ENCODE measurements at regions not wholly inside any gene's neighbourhood (a gene's known extent, or its start where the extent isn't known, plus 50 kb on each side); places are given as distances from the start of the nearest gene placed in this dataset.

DNA sequence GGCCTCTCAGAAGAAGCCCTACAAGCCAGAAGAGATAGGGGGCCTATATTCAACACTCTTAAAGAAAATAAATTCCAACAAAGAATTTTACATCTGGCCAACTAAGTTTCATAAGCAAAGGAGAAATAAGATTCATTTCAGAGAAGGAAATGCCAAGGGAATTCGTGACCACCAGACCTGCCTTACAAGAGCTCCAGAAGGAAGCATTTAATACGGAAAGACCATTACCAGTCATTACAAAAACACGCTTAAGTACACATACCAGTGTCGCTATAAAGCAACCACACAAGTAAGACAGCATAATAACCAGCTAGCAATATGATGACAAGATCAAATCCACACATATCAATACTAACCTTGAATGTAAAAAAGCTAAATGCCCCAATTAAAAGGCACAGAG, 704.9 kb upstream of the CHRM3 start:
- no peak for FAIRE-seq

DNA sequence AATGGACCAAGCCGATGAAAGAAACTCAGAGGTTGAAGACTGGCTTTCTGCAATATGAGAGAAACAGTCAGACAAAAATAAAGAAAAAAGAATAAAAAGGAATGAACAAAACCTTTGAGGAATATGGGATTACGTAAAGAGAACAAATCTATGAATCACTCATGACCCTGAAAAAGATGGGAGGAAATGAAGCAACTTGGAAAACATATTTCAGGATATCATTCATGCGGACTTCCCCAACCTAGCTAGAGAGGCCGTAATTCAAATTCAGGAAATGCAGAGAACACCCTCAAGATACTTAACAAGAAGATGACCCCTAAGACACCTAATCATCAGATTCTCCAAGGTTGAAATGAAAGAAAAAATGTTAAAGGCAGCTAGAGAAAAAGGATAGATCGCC, 705.3 kb upstream of the CHRM3 start:
- TF ChIP-seq, protein P1, sequence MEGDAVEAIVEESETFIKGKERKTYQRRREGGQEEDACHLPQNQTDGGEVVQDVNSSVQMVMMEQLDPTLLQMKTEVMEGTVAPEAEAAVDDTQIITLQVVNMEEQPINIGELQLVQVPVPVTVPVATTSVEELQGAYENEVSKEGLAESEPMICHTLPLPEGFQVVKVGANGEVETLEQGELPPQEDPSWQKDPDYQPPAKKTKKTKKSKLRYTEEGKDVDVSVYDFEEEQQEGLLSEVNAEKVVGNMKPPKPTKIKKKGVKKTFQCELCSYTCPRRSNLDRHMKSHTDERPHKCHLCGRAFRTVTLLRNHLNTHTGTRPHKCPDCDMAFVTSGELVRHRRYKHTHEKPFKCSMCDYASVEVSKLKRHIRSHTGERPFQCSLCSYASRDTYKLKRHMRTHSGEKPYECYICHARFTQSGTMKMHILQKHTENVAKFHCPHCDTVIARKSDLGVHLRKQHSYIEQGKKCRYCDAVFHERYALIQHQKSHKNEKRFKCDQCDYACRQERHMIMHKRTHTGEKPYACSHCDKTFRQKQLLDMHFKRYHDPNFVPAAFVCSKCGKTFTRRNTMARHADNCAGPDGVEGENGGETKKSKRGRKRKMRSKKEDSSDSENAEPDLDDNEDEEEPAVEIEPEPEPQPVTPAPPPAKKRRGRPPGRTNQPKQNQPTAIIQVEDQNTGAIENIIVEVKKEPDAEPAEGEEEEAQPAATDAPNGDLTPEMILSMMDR (IDR thresholded peaks at IDR 0.05; ENCODE audit: insufficient read depth, low read length, severe bottlenecking) = no peak
- DNase-seq (ENCODE audit: low read depth) (peak; percentile 51), FAIRE-seq (no peak)
- Histone ChIP-seq H3K27me3 (ENCODE audit: control insufficient read depth, insufficient read depth, low read length) (no peaks in the 10 kb centered on the region), H3K4me3 (ENCODE audit: low read depth, low read length) (no peak overlapping the region), H3K36me3 (ENCODE audit: control insufficient read depth, insufficient read depth, low read length) (no peaks in the 10 kb centered on the region)

More for the DNA sequence above, 704.9 kb upstream of the CHRM3 start:
- H3K4me3 ChIP-seq (ENCODE audit: low read depth, low read length) = no peak overlapping the region
- H3K36me3 ChIP-seq (ENCODE audit: control insufficient read depth, insufficient read depth, low read length) = no peaks in the 10 kb centered on the region
- DNase-seq (ENCODE audit: low read depth) = no peak
- H3K27me3 ChIP-seq (ENCODE audit: control insufficient read depth, insufficient read depth, low read length) = no peaks in the 10 kb centered on the region
- TF ChIP-seq, protein P1 (IDR thresholded peaks at IDR 0.05; ENCODE audit: insufficient read depth, low read length, severe bottlenecking) = no peak

DNA sequence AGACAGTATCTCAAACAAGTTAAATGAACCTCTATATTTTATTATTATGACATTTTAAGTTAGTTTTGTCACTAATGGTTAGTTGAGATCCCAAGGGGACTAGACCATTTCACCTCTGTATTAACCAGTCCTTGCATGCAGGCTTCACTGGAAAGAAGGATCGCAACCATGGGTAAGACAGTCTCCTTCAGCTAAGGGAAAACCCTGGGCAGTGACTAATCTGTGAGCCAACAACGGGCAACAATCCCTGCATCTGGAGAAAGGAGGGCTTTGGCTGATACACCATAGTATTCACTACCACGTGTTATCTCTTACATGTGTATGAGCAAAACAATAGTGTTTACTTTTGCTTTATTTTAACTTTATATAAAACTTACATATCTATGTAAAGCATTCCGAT, 708.8 kb upstream of the CHRM3 start:
- no peaks in the 10 kb centered on the region for H3K36me3 ChIP-seq (ENCODE audit: control insufficient read depth, insufficient read depth, low read length)
- FAIRE-seq (no peak), DNase-seq (ENCODE audit: low read depth) (peak; percentile 33)
- no peaks in the 10 kb centered on the region for H3K27me3 ChIP-seq (ENCODE audit: control insufficient read depth, insufficient read depth, low read length)
- no peak overlapping the region for H3K4me3 ChIP-seq (ENCODE audit: low read depth, low read length)
- TF ChIP-seq, protein P1 (IDR thresholded peaks at IDR 0.05; ENCODE audit: insufficient read depth, low read length, severe bottlenecking) = no peak

DNA sequence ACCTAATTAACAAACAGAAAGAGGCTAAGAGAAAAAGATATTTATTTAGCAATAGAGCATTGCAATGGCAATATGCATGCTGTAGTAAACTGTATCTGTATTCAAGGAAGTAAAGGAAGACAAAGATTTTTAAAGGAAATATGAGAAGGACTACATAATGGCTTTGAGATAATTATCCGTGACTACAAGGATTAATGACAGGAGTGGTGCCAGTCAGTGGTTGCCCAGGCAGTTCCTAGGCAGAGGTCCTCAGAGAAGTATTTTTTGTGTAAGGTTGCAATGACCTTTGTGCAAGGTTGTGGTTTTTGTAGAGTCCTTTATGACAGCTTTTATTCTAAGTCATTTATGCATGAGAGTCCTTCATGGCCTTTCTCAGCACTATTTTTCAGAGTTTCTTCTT, 711.1 kb upstream of the CHRM3 start:
- Histone ChIP-seq H3K4me3 (ENCODE audit: low read depth, low read length) (no peak overlapping the region), H3K36me3 (ENCODE audit: control insufficient read depth, insufficient read depth, low read length) (no peaks in the 10 kb centered on the region), H3K27me3 (ENCODE audit: control insufficient read depth, insufficient read depth, low read length) (no peaks in the 10 kb centered on the region)
- DNase-seq (ENCODE audit: low read depth) = no peak
- TF ChIP-seq, protein P1 (IDR thresholded peaks at IDR 0.05; ENCODE audit: insufficient read depth, low read length, severe bottlenecking) = no peak
- no peak for FAIRE-seq

DNA sequence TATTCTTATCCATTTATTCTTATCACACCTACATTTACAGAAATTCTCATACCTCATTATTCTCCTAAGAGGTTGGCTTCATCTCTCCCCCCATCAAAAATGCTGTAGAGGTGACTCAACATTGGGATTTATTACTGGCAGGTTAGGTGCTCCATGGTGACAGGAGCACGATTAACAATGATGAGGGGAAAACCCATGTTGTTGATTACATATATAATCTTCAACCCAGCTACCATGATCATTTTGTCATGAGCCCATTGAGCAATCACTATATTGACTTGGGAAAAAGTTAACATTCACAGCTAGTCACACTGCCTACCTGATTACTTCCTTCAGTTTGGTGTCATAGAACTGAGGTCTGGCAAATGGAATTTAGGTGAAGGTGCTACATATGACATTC, 712.1 kb upstream of the CHRM3 start:
- TF ChIP-seq, protein P1 (IDR thresholded peaks at IDR 0.05; ENCODE audit: insufficient read depth, low read length, severe bottlenecking) = no peak
- Histone ChIP-seq H3K36me3 (ENCODE audit: control insufficient read depth, insufficient read depth, low read length) (no peaks in the 10 kb centered on the region), H3K27me3 (ENCODE audit: control insufficient read depth, insufficient read depth, low read length) (no peaks in the 10 kb centered on the region), H3K4me3 (ENCODE audit: low read depth, low read length) (no peak overlapping the region)
- FAIRE-seq = no peak
- DNase-seq (ENCODE audit: low read depth) = no peak

DNA sequence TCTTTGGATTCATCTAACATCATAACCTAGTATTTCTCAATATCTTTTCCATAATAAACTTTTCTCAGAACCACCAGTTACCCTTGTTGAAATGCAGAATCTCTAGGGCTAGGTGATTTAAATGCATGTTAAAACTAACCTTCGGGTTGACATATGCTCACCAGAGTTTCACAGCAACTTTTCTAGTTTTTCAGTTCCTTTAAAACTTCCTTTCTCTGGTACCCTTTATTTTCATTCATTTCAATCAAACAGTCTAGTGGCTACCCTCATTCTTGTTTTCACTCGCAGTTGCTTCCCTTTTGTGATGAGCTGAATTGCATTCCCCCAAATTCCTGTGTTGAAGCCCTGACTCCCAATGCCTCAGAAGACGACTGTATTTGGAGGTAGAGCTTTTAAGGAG, 712.8 kb upstream of the CHRM3 start:
- Histone ChIP-seq H3K36me3 (ENCODE audit: control insufficient read depth, insufficient read depth, low read length) (no peaks in the 10 kb centered on the region), H3K4me3 (ENCODE audit: low read depth, low read length) (no peak overlapping the region), H3K27me3 (ENCODE audit: control insufficient read depth, insufficient read depth, low read length) (no peaks in the 10 kb centered on the region)
- FAIRE-seq = no peak
- no peak for DNase-seq (ENCODE audit: low read depth)
- TF ChIP-seq, protein P1 (IDR thresholded peaks at IDR 0.05; ENCODE audit: insufficient read depth, low read length, severe bottlenecking) = no peak
